Loucy (cell line): ENCODE measurements at regions not wholly inside any gene's neighbourhood (a gene's known extent, or its start where the extent isn't known, plus 50 kb on each side); places are given as distances from the start of the nearest gene placed in this dataset.

Experiments
- H2AFZ ChIP-seq: fragments of 200-600 bp; sonication (generic); 2 replicates; pipeline ENCODE4 v1.6.0; 2016; ENCODE audit warnings: antibody characterized with exemption, mild to moderate bottlenecking, low read length, moderate library complexity
- H3F3A ChIP-seq: fragments of 200-600 bp; 2 replicates; pipeline ENCODE4 v1.6.0; 2016; ENCODE audit warnings: antibody characterized with exemption, low read depth, mild to moderate bottlenecking
- H3K27me3 ChIP-seq: fragments of 200-600 bp; sonication (generic); 2 replicates; pipeline ENCODE4 v1.6.1; 2014; ENCODE audit warnings: low read length, mild to moderate bottlenecking; ENCODE audit not compliant: insufficient read depth, poor library complexity, severe bottlenecking
- H3K36me3 ChIP-seq: fragments of 200-600 bp; sonication (generic); 2 replicates; pipeline ENCODE4 v1.6.1; 2016; ENCODE audit warnings: low read length; ENCODE audit not compliant: insufficient read depth
- H3K4me1 ChIP-seq: fragments of 200-600 bp; sonication (generic); 2 replicates; pipeline ENCODE4 v1.5.1; 2014; ENCODE audit warnings: low read length, mild to moderate bottlenecking; ENCODE audit not compliant: insufficient read depth, poor library complexity, severe bottlenecking
- H3K4me2 ChIP-seq: fragments of 200-600 bp; sonication (generic); 2 replicates; pipeline ENCODE4 v1.6.0; 2014; ENCODE audit warnings: antibody characterized with exemption, low read length, low read depth, mild to moderate bottlenecking; ENCODE audit not compliant: poor library complexity, severe bottlenecking
- H3K4me3 ChIP-seq: fragments of 200-600 bp; sonication (generic); 2 replicates; pipeline ENCODE4 v1.5.1; 2014; ENCODE audit warnings: low read length, mild to moderate bottlenecking, mixed read lengths; ENCODE audit not compliant: poor library complexity, severe bottlenecking
- H3K79me2 ChIP-seq: fragments of 200-600 bp; sonication (generic); 2 replicates; pipeline ENCODE4 v1.6.1; 2014; ENCODE audit warnings: low read length; ENCODE audit not compliant: insufficient read depth
- H3K9ac ChIP-seq: fragments of 200-600 bp; sonication (generic); 2 replicates; pipeline ENCODE4 v1.6.0; 2014; ENCODE audit warnings: mild to moderate bottlenecking, low read depth, low read length, moderate library complexity; ENCODE audit not compliant: poor library complexity, severe bottlenecking
- H3K9me2 ChIP-seq: fragments of 200-600 bp; sonication (generic); replicated peaks from 2 replicates; pipeline ENCODE4 v1.6.1; 2016; ENCODE audit warnings: low read depth, low read length, mixed read lengths
- H3K9me3 ChIP-seq: fragments of 200-600 bp; sonication (generic); 2 replicates; pipeline ENCODE4 v1.6.1; 2014; ENCODE audit warnings: mild to moderate bottlenecking, antibody characterized with exemption, low read length, low read depth; ENCODE audit not compliant: insufficient read depth
- H4K20me1 ChIP-seq: fragments of 200-600 bp; sonication (generic); 2 replicates; pipeline ENCODE4 v1.6.0; 2014; ENCODE audit warnings: antibody characterized with exemption, low read length, mild to moderate bottlenecking; ENCODE audit not compliant: insufficient read depth, poor library complexity, severe bottlenecking
- EZH2phosphoT487 ChIP-seq: fragments of 200-600 bp; IDR thresholded peaks from 2 replicates; pipeline ENCODE4 v1.6.1; 2018; ENCODE audit warnings: antibody characterized with exemption, mild to moderate bottlenecking, moderate library complexity, borderline replicate concordance
- TF ChIP-seq, protein P1 (sequence below): fragments of 200-600 bp; sonication (generic); conservative IDR thresholded peaks from 2 replicates; pipeline ENCODE4 v1.5.1; 2014; ENCODE audit warnings: mild to moderate bottlenecking, antibody characterized with exemption, low read length

DNA sequence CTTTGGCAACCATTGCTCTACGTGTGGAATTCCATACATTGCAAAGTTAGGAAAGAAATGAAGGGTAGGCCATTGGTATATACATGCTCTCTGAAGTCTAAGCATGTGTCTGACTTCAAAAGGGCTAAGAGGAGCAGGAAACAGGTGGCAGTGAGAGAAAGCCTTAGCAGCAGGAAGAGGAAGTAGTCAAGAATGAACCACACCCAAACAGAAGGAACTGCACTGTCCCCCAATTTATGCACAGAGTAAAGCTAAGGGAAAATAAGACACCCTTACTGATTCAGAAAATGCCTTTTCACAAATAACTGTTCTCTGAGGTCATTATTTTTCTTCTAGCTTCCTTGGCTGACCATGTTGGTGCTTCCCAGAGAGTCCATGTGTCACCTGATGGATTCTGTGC is 575.4 kb downstream of the NTRK3 start:
- Histone ChIP-seq H3K36me3 (no peaks in the 10 kb centered on the region), H3K4me2 (no peak overlapping the region), H3K4me3 (no peak overlapping the region), H4K20me1 (no peaks in the 10 kb centered on the region), H3K4me1 (no peaks in the 10 kb centered on the region), H3K9me3 (no peaks in the 10 kb centered on the region; the same call in 1 of the 2 replicates), H2AFZ (no peak overlapping the region), H3K9me2 (no peaks in the 10 kb centered on the region), H3K27me3 (no peaks in the 10 kb centered on the region), H3K79me2 (no peaks in the 10 kb centered on the region), H3F3A (no peaks in the 10 kb centered on the region), H3K9ac (no peak overlapping the region)
- no peak for TF ChIP-seq EZH2phosphoT487
- TF ChIP-seq, protein P1, sequence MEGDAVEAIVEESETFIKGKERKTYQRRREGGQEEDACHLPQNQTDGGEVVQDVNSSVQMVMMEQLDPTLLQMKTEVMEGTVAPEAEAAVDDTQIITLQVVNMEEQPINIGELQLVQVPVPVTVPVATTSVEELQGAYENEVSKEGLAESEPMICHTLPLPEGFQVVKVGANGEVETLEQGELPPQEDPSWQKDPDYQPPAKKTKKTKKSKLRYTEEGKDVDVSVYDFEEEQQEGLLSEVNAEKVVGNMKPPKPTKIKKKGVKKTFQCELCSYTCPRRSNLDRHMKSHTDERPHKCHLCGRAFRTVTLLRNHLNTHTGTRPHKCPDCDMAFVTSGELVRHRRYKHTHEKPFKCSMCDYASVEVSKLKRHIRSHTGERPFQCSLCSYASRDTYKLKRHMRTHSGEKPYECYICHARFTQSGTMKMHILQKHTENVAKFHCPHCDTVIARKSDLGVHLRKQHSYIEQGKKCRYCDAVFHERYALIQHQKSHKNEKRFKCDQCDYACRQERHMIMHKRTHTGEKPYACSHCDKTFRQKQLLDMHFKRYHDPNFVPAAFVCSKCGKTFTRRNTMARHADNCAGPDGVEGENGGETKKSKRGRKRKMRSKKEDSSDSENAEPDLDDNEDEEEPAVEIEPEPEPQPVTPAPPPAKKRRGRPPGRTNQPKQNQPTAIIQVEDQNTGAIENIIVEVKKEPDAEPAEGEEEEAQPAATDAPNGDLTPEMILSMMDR, result no peak

DNA sequence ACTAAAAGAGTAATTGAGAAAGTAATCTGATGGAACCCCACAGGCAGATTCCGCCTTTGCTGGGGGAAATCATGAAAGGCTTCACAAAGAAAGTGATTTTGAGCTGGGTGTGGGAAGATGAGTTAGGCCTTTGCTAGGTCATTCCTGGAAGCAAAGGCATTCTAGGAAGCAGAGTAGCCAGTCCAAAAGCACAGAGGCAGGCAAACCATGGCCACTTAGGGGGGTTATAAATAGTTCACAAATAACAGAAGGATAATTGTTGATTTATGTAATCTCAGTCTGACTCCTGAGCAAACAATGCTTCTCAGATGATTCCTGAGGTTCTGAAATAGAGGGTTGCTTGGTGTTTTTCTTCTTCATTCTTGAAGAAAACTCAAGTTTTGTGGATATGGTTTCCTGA is 576.3 kb downstream of the NTRK3 start:
- no peaks in the 10 kb centered on the region for H3K36me3 ChIP-seq
- H3K4me3 ChIP-seq, result no peak overlapping the region
- no peaks in the 10 kb centered on the region for H3K9me2 ChIP-seq
- TF ChIP-seq, protein P1, result no peak
- no peak for TF ChIP-seq EZH2phosphoT487
- H3K9ac ChIP-seq, result no peak overlapping the region
- H3K9me3 ChIP-seq, result no peaks in the 10 kb centered on the region; the same call in 1 of the 2 replicates
- H3K4me2 ChIP-seq, result no peak overlapping the region
- H3F3A ChIP-seq, result no peaks in the 10 kb centered on the region
- no peaks in the 10 kb centered on the region for H4K20me1 ChIP-seq
- H3K27me3 ChIP-seq, result no peaks in the 10 kb centered on the region
- no peaks in the 10 kb centered on the region for H3K4me1 ChIP-seq
- no peaks in the 10 kb centered on the region for H3K79me2 ChIP-seq
- H2AFZ ChIP-seq, result no peak overlapping the region

DNA sequence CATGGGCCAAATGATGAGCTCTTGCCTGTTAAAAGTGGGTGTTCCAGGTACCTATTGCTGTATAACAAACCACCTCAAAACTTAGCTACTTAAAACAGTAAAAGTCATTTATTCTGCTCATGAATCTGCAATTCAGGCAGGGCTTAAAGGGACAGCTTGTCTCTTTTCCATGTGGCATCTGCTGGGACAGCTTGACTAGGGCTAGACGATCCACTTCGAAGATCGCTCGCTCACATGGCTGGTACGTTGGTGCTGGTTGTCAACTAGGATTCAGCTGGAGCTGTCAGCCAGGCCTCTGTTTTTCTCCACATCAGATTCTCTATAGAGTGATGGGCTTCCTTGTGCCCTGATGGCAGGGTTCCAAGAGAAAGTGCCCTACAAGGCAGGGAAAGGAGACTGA is 581.3 kb downstream of the NTRK3 start:
- no peaks in the 10 kb centered on the region for H3F3A ChIP-seq
- no peaks in the 10 kb centered on the region; the same call in 1 of the 2 replicates for H3K9me3 ChIP-seq
- no peaks in the 10 kb centered on the region for H3K36me3 ChIP-seq
- no peak overlapping the region for H3K4me2 ChIP-seq
- H3K9ac ChIP-seq, result no peak overlapping the region
- no peaks in the 10 kb centered on the region for H3K4me1 ChIP-seq
- H3K79me2 ChIP-seq, result no peaks in the 10 kb centered on the region
- no peaks in the 10 kb centered on the region for H3K9me2 ChIP-seq
- no peak overlapping the region for H2AFZ ChIP-seq
- no peaks in the 10 kb centered on the region for H4K20me1 ChIP-seq
- TF ChIP-seq EZH2phosphoT487, result no peak
- TF ChIP-seq, protein P1, result no peak
- no peak overlapping the region for H3K4me3 ChIP-seq
- H3K27me3 ChIP-seq, result no peaks in the 10 kb centered on the region
